H1 (cell line): ENCODE measurements at regions not wholly inside any gene's neighbourhood (a gene's known extent, or its start where the extent isn't known, plus 50 kb on each side); places are given as distances from the start of the nearest gene placed in this dataset.

Experiments
- CTCF ChIA-PET: fragments of 300-600 bp; sonication (Branson Sonifier 250); formaldehyde crosslinking; loops from one replicate; lab custom pipeline; 2021; ENCODE audit not compliant: partially characterized antibody; lab: Charles Lee
- POLR2A ChIA-PET: fragments of 300-600 bp; sonication (Branson Sonifier 250); formaldehyde crosslinking; loops from one replicate; lab custom pipeline; 2021; ENCODE audit warnings: inconsistent platforms; ENCODE audit not compliant: partially characterized antibody; lab: Charles Lee
- DNase-seq, 2 experiments: peaks; one replicate each; pipeline versions ENCODE4 v3.0.0 to v3.0.0-alpha.2; 2010 to 2022; ENCODE audit warnings: low spot score in 2 of 2, low read depth in 1 of 2, mixed read lengths in 1 of 2
- FAIRE-seq: peaks from 2 replicates; lab custom pipeline; 2011; peaks lifted over from hg19 to GRCh38; lab: Jason Lieb, UNC
- H2AFZ ChIP-seq: 2 replicates; pipeline ENCODE4 v1.8.1; 2012; ENCODE audit warnings: low read length, inconsistent platforms
- H2AK5ac ChIP-seq: 2 replicates; pipeline ENCODE4 v1.6.1; 2013; ENCODE audit warnings: low read depth, low read length
- H2BK120ac ChIP-seq: replicated peaks from 2 replicates; pipeline ENCODE3; 2013; ENCODE audit warnings: low read depth, low read length, inconsistent platforms
- H2BK12ac ChIP-seq: 2 replicates; pipeline ENCODE4 v1.6.1; 2013; ENCODE audit warnings: low read depth, low read length
- H2BK15ac ChIP-seq: 2 replicates; pipeline ENCODE4 v1.6.1; 2013; ENCODE audit warnings: low read length
- H2BK20ac ChIP-seq: 2 replicates; pipeline ENCODE4 v1.6.1; 2013; ENCODE audit warnings: low read length
- H2BK5ac ChIP-seq: 2 replicates; pipeline ENCODE4 v1.6.1; 2013; ENCODE audit warnings: low read depth, low read length
- H3K14ac ChIP-seq: 2 replicates; pipeline ENCODE4 v1.6.1; 2013; ENCODE audit warnings: inconsistent platforms; ENCODE audit not compliant: insufficient read length
- H3K18ac ChIP-seq: 2 replicates; pipeline ENCODE4 v1.6.1; 2013; ENCODE audit warnings: low read length; ENCODE audit errors: extremely low read depth
- H3K23ac ChIP-seq: 2 replicates; pipeline ENCODE4 v1.6.1; 2013; ENCODE audit warnings: inconsistent platforms; ENCODE audit not compliant: insufficient read length
- H3K23me2 ChIP-seq: 2 replicates; pipeline ENCODE4 v1.6.1; 2013; ENCODE audit warnings: low read depth, low read length
- H3K27ac ChIP-seq: 2 replicates; pipeline ENCODE4 v1.6.1; 2011; ENCODE audit warnings: low read depth, low read length, inconsistent platforms
- H3K27me3 ChIP-seq, 4 experiments: replicated peaks in 1 of 4; 1 replicate in 1 of 4; 2 replicates in 3 of 4; pipeline versions ENCODE4 v1.6.1 to v1.8.1; 2011 to 2013; ENCODE audit warnings: low read length in 3 of 4, mild to moderate bottlenecking in 3 of 4, inconsistent platforms in 2 of 4, mixed read lengths in 2 of 4, moderate library complexity in 1 of 4; ENCODE audit not compliant: control insufficient read depth in 3 of 4, insufficient read depth in 3 of 4; ENCODE audit errors: extremely low read depth in 1 of 4
- H3K36me3 ChIP-seq, 4 experiments: 2 replicates each; pipeline versions ENCODE4 v1.6.1 to v1.8.1; 2011 to 2013; ENCODE audit warnings: mild to moderate bottlenecking in 4 of 4, low read length in 3 of 4, moderate library complexity in 2 of 4, control low read depth in 1 of 4, inconsistent platforms in 1 of 4; ENCODE audit not compliant: insufficient read depth in 4 of 4, control insufficient read depth in 2 of 4
- H3K4ac ChIP-seq: replicated peaks from 2 replicates; pipeline ENCODE3; 2013; ENCODE audit warnings: low read length, low read depth, mixed read lengths, inconsistent platforms; ENCODE audit not compliant: insufficient read length
- H3K4me1 ChIP-seq, 4 experiments: replicated peaks in 1 of 4; 1 replicate in 1 of 4; 2 replicates in 3 of 4; pipeline versions ENCODE4 v1.6.1 to v1.8.1; 2011 to 2013; ENCODE audit warnings: low read length in 3 of 4, inconsistent platforms in 2 of 4, mixed read lengths in 1 of 4; ENCODE audit not compliant: insufficient read depth in 4 of 4, control insufficient read depth in 3 of 4
- H3K4me2 ChIP-seq, 2 experiments: 2 replicates each; pipeline versions ENCODE4 v1.6.1 to v1.8.1; 2011 to 2013; ENCODE audit warnings: low read depth in 2 of 2, low read length in 2 of 2, control low read depth in 1 of 2, inconsistent platforms in 1 of 2, mild to moderate bottlenecking in 1 of 2; ENCODE audit not compliant: insufficient read depth in 1 of 2
- H3K4me3 ChIP-seq, 4 experiments: fragments of 200-600, 300-600 bp in 1 of 4; sonication (generic), shearing (Covaris generic), sonication (Bioruptor Twin) in 1 of 4; 2 replicates each; pipeline versions ENCODE4 v1.5.1 to v1.8.1; 2011 to 2016; ENCODE audit warnings: low read length in 4 of 4, low read depth in 3 of 4, control low read depth in 2 of 4, inconsistent platforms in 2 of 4, mild to moderate bottlenecking in 2 of 4, mixed read lengths in 1 of 4, moderate library complexity in 1 of 4; ENCODE audit not compliant: insufficient read depth in 2 of 4; ENCODE audit errors: extremely low read depth in 1 of 4
- H3K56ac ChIP-seq: replicated peaks from 2 replicates; pipeline ENCODE3; 2013; ENCODE audit warnings: low read depth, mild to moderate bottlenecking, mixed read lengths, low read length, inconsistent platforms; ENCODE audit not compliant: insufficient read length
- H3K79me1 ChIP-seq: 2 replicates; pipeline ENCODE4 v1.6.1; 2013; ENCODE audit warnings: low read depth, low read length, control low read depth
- H3K79me2 ChIP-seq, 2 experiments: 2 replicates each; pipeline versions ENCODE4 v1.6.1 to v1.8.1; 2012 to 2013; ENCODE audit warnings: low read length in 2 of 2, mild to moderate bottlenecking in 2 of 2, inconsistent platforms in 1 of 2; ENCODE audit not compliant: insufficient read depth in 2 of 2, control insufficient read depth in 1 of 2
- H3K9ac ChIP-seq, 4 experiments: replicated peaks in 1 of 4; 1 replicate in 1 of 4; 2 replicates in 3 of 4; pipeline versions ENCODE4 v1.6.1 to v1.8.1; 2011 to 2013; ENCODE audit warnings: low read depth in 3 of 4, low read length in 3 of 4, control low read depth in 2 of 4, mild to moderate bottlenecking in 2 of 4, moderate library complexity in 2 of 4, inconsistent platforms in 1 of 4; ENCODE audit errors: extremely low read depth in 1 of 4
- H3K9me3 ChIP-seq, 2 experiments: 2 replicates each; pipeline versions ENCODE4 v1.6.1 to v1.8.1; 2012 to 2013; ENCODE audit warnings: mild to moderate bottlenecking in 2 of 2, moderate library complexity in 2 of 2, control low read depth in 1 of 2, inconsistent platforms in 1 of 2, low read depth in 1 of 2, low read length in 1 of 2, mixed read lengths in 1 of 2; ENCODE audit not compliant: insufficient read depth in 2 of 2
- H4K20me1 ChIP-seq, 2 experiments: replicated peaks in 1 of 2; 2 replicates each; pipeline versions ENCODE3 to v1.8.1; 2011 to 2013; ENCODE audit warnings: inconsistent platforms in 2 of 2, low read length in 2 of 2, mild to moderate bottlenecking in 1 of 2; ENCODE audit not compliant: insufficient read depth in 2 of 2, control insufficient read depth in 1 of 2
- H4K5ac ChIP-seq: 2 replicates; pipeline ENCODE4 v1.6.1; 2013; ENCODE audit warnings: low read length, low read depth, mixed read lengths, inconsistent platforms; ENCODE audit not compliant: insufficient read length
- H4K8ac ChIP-seq: 2 replicates; pipeline ENCODE4 v1.8.0; 2013; ENCODE audit warnings: mild to moderate bottlenecking, moderate library complexity, low read length, inconsistent platforms; ENCODE audit not compliant: insufficient read depth; ENCODE audit errors: extremely low read depth
- H4K91ac ChIP-seq: replicated peaks from 2 replicates; pipeline ENCODE3; 2013; ENCODE audit warnings: low read length, mixed read lengths, inconsistent platforms; ENCODE audit not compliant: insufficient read length
- CREB1 ChIP-seq: IDR thresholded peaks from 2 replicates; pipeline ENCODE4 v1.6.1; 2012; ENCODE audit warnings: inconsistent platforms
- CTBP2 ChIP-seq: IDR thresholded peaks from 2 replicates; pipeline ENCODE4 v1.7.0; 2011; ENCODE audit warnings: borderline replicate concordance, mild to moderate bottlenecking, moderate library complexity, mixed read lengths, low read length; ENCODE audit not compliant: insufficient read depth, insufficient read length
- EGR1 ChIP-seq: IDR thresholded peaks from 2 replicates; pipeline ENCODE4 v1.6.1; 2011; ENCODE audit warnings: low read depth, low read length, borderline replicate concordance
- EZH2 ChIP-seq: fragments of 200-600 bp; sonication (generic); IDR thresholded peaks from 2 replicates; pipeline ENCODE4 v1.7.1; 2012; ENCODE audit warnings: low read depth, mild to moderate bottlenecking, moderate library complexity, low read length, inconsistent platforms; ENCODE audit not compliant: severe bottlenecking
- KDM1A ChIP-seq: fragments of 200-600, 300-600 bp; sonication (generic); IDR thresholded peaks from 2 replicates; pipeline ENCODE4 v1.7.1; 2016; ENCODE audit warnings: mild to moderate bottlenecking, low read length, borderline replicate concordance
- POLR2A ChIP-seq, 2 experiments: IDR thresholded peaks; 1 replicate in 1 of 2; 2 replicates in 1 of 2; pipeline ENCODE4 v1.6.1; 2011; ENCODE audit warnings: low read depth in 2 of 2, low read length in 2 of 2, mild to moderate bottlenecking in 2 of 2; ENCODE audit errors: control extremely low read depth in 1 of 2
- POLR2AphosphoS5 ChIP-seq: IDR thresholded peaks from 2 replicates; pipeline ENCODE4 v1.6.1; 2011; ENCODE audit warnings: low read depth, low read length
- SP2 ChIP-seq: IDR thresholded peaks from 2 replicates; pipeline ENCODE4 v1.6.1; 2012; ENCODE audit warnings: mild to moderate bottlenecking, low read length, inconsistent platforms
- SUZ12 ChIP-seq: fragments of 200-600 bp; sonication (generic); IDR thresholded peaks from 2 replicates; pipeline ENCODE4 v1.6.1; 2012; ENCODE audit warnings: mild to moderate bottlenecking, inconsistent platforms, low read length, moderate library complexity, mixed read lengths
- WGBS, 2 experiments: shearing (Covaris generic) in 1 of 2; methylation state at CpG; one replicate each; pipeline versions ENCODE4 v1.1.6 to v1.1.7; 2013 to 2015; ENCODE audit warnings: low lambda C conversion rate in 2 of 2, mixed read lengths in 2 of 2, inconsistent platforms in 1 of 2, low coverage in 1 of 2, missing lambda C conversion rate in 1 of 2; ENCODE audit not compliant: insufficient replicate concordance in 2 of 2, insufficient coverage in 1 of 2, insufficient read length in 1 of 2; ENCODE audit errors: extremely low coverage in 1 of 2, missing lambda C conversion rate in 1 of 2; 5-methylcytosine and 5-hydroxymethylcytosine counted together
- TF ChIP-seq, protein P1 (sequence below): IDR thresholded peaks from 2 replicates; pipeline ENCODE4 v1.6.1; 2011; ENCODE audit warnings: low read length, improper control_type of control experiment

DNA sequence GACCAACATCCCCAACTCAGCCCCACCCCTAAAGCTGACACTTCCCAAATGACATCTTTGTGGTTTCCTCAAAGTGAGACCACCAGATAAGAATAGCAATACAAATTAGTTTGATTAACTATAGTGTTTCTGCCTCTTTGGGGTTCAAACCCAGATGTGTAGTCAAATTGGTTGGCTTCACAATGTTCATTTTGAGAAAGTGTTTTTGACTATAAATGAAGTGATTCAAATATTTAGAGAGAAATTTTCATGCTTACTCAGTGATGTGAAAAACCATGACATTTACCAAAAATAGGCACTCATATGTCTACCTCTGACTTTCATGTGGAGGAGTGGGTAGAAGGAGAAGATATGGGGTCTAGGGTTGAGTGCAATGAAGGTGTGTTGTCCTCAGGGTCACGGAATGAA lies 218.4 kb downstream of the BCAT1 start:
- Histone ChIP-seq H3K14ac (no peak overlapping the region), H2BK12ac (no peak overlapping the region), H3K23ac (no peak overlapping the region), H4K8ac (no peak overlapping the region), H3K4me2 (no peak overlapping the region), H2AFZ (no peak overlapping the region), H4K5ac (no peak overlapping the region), H3K9me3 (no peaks in the 10 kb centered on the region), H2BK5ac (no peak overlapping the region), H3K9ac (no peak overlapping the region), H2AK5ac (no peak overlapping the region), H3K4me3 (no peak overlapping the region), H3K4me1 (no peaks in the 10 kb centered on the region), H3K27me3 (no peaks in the 10 kb centered on the region), H3K79me2 (no peaks in the 10 kb centered on the region), H2BK15ac (no peak overlapping the region), H3K56ac (no peak overlapping the region), H2BK120ac (no peak overlapping the region), H4K20me1 (no peaks in the 10 kb centered on the region), H3K27ac (no peak overlapping the region), H4K91ac (no peak overlapping the region), H3K4ac (no peak overlapping the region), H2BK20ac (no peak overlapping the region), H3K23me2 (no peaks in the 10 kb centered on the region), H3K36me3 (no peaks in the 10 kb centered on the region), H3K79me1 (no peaks in the 10 kb centered on the region), H3K18ac (no peak overlapping the region)
- ChIA-PET POLR2A (no interaction called here), CTCF (interaction anchor here (1.5 to 2.0 kb wide), 2 partner anchors 15 to 47 kb away, joined by 5 read pairs; no protein-coding TSS in a partner anchor)
- DNase-seq = no peak
- no peak for FAIRE-seq
- 100% methylated on average over 1 of the region's 1 CpG; no CpG with 5 or more reads in 1 of the 2 experiments for WGBS, 2 experiments
- TF ChIP-seq POLR2AphosphoS5 (no peak), EGR1 (no peak), EZH2 (no peak), POLR2A (IDR thresholded peaks at IDR 0.05; ENCODE audit: control extremely low read depth in 1 of 2, low read depth in 2 of 2, low read length in 2 of 2) (no peak), KDM1A (no peak), SUZ12 (no peak), CTBP2 (no peak), CREB1 (no peak), SP2 (no peak)
- TF ChIP-seq, protein P1, sequence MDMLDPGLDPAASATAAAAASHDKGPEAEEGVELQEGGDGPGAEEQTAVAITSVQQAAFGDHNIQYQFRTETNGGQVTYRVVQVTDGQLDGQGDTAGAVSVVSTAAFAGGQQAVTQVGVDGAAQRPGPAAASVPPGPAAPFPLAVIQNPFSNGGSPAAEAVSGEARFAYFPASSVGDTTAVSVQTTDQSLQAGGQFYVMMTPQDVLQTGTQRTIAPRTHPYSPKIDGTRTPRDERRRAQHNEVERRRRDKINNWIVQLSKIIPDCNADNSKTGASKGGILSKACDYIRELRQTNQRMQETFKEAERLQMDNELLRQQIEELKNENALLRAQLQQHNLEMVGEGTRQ = no peak
